ENCODE measurements at regions not wholly inside any gene's neighbourhood (a gene's known extent, or its start where the extent isn't known, plus 50 kb on each side); places are given as distances from the start of the nearest gene placed in this dataset.

DNA sequence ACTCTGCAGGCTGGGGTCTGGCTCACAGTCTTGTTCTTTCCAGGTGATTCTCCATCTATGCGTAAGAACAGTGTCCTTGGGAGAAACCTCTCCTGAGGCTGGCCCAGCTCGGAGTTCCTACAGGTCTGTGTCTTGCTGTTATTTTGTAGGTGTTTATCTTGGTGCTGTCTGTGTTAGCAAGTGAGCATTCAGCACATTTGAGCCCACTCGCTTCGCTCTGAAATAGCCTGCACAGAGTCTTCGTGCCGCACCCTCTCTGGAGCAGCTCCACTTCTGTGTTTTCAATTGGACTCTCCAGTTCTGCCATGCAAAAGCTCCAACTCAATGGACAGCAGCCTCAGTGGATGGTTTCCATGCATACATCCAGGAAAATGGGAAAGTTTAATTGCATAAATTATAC lies 378.2 kb upstream of the ST6GAL2 start:
- ATAC-seq (no peak), DNase-seq (ENCODE audit: extremely low read depth in 1 of 4, low spot score in 3 of 4) (no peak), FAIRE-seq (no peak)
- TF ChIP-seq MCM2 (IDR thresholded peaks at IDR 0.05; ENCODE audit: low read depth) = no peak
- TF ChIP-seq, protein P1, sequence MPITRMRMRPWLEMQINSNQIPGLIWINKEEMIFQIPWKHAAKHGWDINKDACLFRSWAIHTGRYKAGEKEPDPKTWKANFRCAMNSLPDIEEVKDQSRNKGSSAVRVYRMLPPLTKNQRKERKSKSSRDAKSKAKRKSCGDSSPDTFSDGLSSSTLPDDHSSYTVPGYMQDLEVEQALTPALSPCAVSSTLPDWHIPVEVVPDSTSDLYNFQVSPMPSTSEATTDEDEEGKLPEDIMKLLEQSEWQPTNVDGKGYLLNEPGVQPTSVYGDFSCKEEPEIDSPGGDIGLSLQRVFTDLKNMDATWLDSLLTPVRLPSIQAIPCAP (CRISPR knock-in tag; IDR thresholded peaks at IDR 0.05; ENCODE audit: borderline replicate concordance) = no peak
- no peak for TF ChIP-seq MECOM (CRISPR knock-in tag; IDR thresholded peaks at IDR 0.05)
- no peak for TF ChIP-seq ILK (tag; IDR thresholded peaks at IDR 0.05; ENCODE audit: borderline replicate concordance, low read depth)
- TF ChIP-seq, protein P2, sequence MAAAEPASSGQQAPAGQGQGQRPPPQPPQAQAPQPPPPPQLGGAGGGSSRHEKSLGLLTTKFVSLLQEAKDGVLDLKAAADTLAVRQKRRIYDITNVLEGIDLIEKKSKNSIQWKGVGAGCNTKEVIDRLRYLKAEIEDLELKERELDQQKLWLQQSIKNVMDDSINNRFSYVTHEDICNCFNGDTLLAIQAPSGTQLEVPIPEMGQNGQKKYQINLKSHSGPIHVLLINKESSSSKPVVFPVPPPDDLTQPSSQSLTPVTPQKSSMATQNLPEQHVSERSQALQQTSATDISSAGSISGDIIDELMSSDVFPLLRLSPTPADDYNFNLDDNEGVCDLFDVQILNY (CRISPR knock-in tag; IDR thresholded peaks at IDR 0.05) = no peak
- TF ChIP-seq SMARCA4 (IDR thresholded peaks at IDR 0.05) = no peak
- TF ChIP-seq, protein P3, sequence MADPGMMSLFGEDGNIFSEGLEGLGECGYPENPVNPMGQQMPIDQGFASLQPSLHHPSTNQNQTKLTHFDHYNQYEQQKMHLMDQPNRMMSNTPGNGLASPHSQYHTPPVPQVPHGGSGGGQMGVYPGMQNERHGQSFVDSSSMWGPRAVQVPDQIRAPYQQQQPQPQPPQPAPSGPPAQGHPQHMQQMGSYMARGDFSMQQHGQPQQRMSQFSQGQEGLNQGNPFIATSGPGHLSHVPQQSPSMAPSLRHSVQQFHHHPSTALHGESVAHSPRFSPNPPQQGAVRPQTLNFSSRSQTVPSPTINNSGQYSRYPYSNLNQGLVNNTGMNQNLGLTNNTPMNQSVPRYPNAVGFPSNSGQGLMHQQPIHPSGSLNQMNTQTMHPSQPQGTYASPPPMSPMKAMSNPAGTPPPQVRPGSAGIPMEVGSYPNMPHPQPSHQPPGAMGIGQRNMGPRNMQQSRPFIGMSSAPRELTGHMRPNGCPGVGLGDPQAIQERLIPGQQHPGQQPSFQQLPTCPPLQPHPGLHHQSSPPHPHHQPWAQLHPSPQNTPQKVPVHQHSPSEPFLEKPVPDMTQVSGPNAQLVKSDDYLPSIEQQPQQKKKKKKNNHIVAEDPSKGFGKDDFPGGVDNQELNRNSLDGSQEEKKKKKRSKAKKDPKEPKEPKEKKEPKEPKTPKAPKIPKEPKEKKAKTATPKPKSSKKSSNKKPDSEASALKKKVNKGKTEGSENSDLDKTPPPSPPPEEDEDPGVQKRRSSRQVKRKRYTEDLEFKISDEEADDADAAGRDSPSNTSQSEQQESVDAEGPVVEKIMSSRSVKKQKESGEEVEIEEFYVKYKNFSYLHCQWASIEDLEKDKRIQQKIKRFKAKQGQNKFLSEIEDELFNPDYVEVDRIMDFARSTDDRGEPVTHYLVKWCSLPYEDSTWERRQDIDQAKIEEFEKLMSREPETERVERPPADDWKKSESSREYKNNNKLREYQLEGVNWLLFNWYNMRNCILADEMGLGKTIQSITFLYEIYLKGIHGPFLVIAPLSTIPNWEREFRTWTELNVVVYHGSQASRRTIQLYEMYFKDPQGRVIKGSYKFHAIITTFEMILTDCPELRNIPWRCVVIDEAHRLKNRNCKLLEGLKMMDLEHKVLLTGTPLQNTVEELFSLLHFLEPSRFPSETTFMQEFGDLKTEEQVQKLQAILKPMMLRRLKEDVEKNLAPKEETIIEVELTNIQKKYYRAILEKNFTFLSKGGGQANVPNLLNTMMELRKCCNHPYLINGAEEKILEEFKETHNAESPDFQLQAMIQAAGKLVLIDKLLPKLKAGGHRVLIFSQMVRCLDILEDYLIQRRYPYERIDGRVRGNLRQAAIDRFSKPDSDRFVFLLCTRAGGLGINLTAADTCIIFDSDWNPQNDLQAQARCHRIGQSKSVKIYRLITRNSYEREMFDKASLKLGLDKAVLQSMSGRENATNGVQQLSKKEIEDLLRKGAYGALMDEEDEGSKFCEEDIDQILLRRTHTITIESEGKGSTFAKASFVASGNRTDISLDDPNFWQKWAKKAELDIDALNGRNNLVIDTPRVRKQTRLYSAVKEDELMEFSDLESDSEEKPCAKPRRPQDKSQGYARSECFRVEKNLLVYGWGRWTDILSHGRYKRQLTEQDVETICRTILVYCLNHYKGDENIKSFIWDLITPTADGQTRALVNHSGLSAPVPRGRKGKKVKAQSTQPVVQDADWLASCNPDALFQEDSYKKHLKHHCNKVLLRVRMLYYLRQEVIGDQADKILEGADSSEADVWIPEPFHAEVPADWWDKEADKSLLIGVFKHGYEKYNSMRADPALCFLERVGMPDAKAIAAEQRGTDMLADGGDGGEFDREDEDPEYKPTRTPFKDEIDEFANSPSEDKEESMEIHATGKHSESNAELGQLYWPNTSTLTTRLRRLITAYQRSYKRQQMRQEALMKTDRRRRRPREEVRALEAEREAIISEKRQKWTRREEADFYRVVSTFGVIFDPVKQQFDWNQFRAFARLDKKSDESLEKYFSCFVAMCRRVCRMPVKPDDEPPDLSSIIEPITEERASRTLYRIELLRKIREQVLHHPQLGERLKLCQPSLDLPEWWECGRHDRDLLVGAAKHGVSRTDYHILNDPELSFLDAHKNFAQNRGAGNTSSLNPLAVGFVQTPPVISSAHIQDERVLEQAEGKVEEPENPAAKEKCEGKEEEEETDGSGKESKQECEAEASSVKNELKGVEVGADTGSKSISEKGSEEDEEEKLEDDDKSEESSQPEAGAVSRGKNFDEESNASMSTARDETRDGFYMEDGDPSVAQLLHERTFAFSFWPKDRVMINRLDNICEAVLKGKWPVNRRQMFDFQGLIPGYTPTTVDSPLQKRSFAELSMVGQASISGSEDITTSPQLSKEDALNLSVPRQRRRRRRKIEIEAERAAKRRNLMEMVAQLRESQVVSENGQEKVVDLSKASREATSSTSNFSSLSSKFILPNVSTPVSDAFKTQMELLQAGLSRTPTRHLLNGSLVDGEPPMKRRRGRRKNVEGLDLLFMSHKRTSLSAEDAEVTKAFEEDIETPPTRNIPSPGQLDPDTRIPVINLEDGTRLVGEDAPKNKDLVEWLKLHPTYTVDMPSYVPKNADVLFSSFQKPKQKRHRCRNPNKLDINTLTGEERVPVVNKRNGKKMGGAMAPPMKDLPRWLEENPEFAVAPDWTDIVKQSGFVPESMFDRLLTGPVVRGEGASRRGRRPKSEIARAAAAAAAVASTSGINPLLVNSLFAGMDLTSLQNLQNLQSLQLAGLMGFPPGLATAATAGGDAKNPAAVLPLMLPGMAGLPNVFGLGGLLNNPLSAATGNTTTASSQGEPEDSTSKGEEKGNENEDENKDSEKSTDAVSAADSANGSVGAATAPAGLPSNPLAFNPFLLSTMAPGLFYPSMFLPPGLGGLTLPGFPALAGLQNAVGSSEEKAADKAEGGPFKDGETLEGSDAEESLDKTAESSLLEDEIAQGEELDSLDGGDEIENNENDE (IDR thresholded peaks at IDR 0.05; ENCODE audit: low read depth, low read length) = no peak
- TF ChIP-seq XRCC3 (IDR thresholded peaks at IDR 0.05) = no peak
- TF ChIP-seq MTA2 (IDR thresholded peaks at IDR 0.05; ENCODE audit: low read depth) = no peak
- no peaks in the 10 kb centered on the region for H4K20me1 ChIP-seq (replicated peaks; ENCODE audit: control insufficient read depth, insufficient read depth, low read length)
- H3K4me3 ChIP-seq = no peak overlapping the region
- no peaks in the 10 kb centered on the region for H3K36me3 ChIP-seq (ENCODE audit: control insufficient read depth, insufficient read depth, low read length)
- no peaks in the 10 kb centered on the region for H3K9me1 ChIP-seq (ENCODE audit: control insufficient read depth, insufficient read depth, low read length)
- intact Hi-C loops (cut with micrococcal nuclease) (no loop called here), in situ Hi-C loops (cut with MboI) (no loop called here)
- H3K27ac ChIP-seq (ENCODE audit: extremely low read depth, low read depth, low read length) = no peak overlapping the region
- no TSS peak for BruUV-seq (replicated peaks)
- 4% methylated on average over 6 of the region's 6 CpGs for WGBS (ENCODE audit: insufficient coverage, low coverage, missing lambda C conversion rate)
- H3K4me2 ChIP-seq (ENCODE audit: insufficient read depth, low read length) = no peak overlapping the region
- H3K27me3 ChIP-seq (ENCODE audit: control insufficient read depth in 2 of 2, insufficient read depth in 2 of 2, low read length in 2 of 2) = no peaks in the 10 kb centered on the region
- ChIA-PET CTCF (ENCODE audit: low intra/inter-chr PET ratio) (no interaction called here), POLR2A (no interaction called here)
- H3K4me1 ChIP-seq (replicated peaks in 1 of 2; ENCODE audit: control insufficient read depth in 2 of 2, insufficient read depth in 2 of 2, low read length in 2 of 2) = no peaks in the 10 kb centered on the region
- H2AFZ ChIP-seq (ENCODE audit: low read depth, low read length) = no peak overlapping the region
- no peaks in the 10 kb centered on the region for H3K9me3 ChIP-seq (replicated peaks; ENCODE audit: control insufficient read depth, insufficient read depth, low read depth, low read length)
- H3K79me2 ChIP-seq (ENCODE audit: control insufficient read depth, insufficient read depth, low read length) = no peaks in the 10 kb centered on the region
- no peak overlapping the region for H3K9ac ChIP-seq (ENCODE audit: insufficient read depth in 1 of 2, low read depth in 2 of 2, low read length in 2 of 2)

Data from K562 (cell line).